Vagina (tissue), 2 donors: ENCODE measurements at regions not wholly inside any gene's neighbourhood (a gene's known extent, or its start where the extent isn't known, plus 50 kb on each side); places are given as distances from the start of the nearest gene placed in this dataset.

Source experiments
- DNase-seq, 2 donors: peaks; one replicate each; pipeline ENCODE4 v3.0.0-alpha.2; 2017; ENCODE audit errors: extremely low spot score in 2 of 2
- H3K27ac ChIP-seq: fragments of 200-600 bp; sonication (generic); one replicate; pipeline ENCODE4 v1.5.1; 2019
- H3K27me3 ChIP-seq: fragments of 200-600 bp; sonication (generic); one replicate; pipeline ENCODE4 v1.5.1; 2019
- H3K36me3 ChIP-seq, 2 donors: fragments of 200-600 bp; sonication (generic); one replicate each; pipeline ENCODE4 v1.5.1; 2017 to 2019
- H3K4me1 ChIP-seq: fragments of 200-600 bp; sonication (generic); one replicate; pipeline ENCODE4 v1.5.1; 2019
- H3K4me3 ChIP-seq, 2 donors: fragments of 200-600 bp; sonication (generic); 1 replicate in 1 of 2; 2 replicates in 1 of 2; pipeline ENCODE4 v1.5.1; 2016 to 2019
- H3K9me3 ChIP-seq: fragments of 200-600 bp; sonication (generic); one replicate; pipeline ENCODE4 v1.5.1; 2019
- CTCF ChIP-seq, 3 experiments: fragments of 450-650 bp in 2 of 3; fragments of 200-600 bp in 1 of 3; sonication (generic) in 1 of 3; IDR thresholded peaks; one replicate each; pipeline ENCODE4 v1.5.1; 2017 to 2019; ENCODE audit warnings: antibody characterized with exemption in 3 of 3, mild to moderate bottlenecking in 2 of 3, moderate library complexity in 2 of 3
- POLR2A ChIP-seq, 2 donors: fragments of 450-650 bp; IDR thresholded peaks; one replicate each; pipeline ENCODE4 v1.6.1; 2017; ENCODE audit warnings: antibody characterized with exemption in 2 of 2, mild to moderate bottlenecking in 2 of 2, moderate library complexity in 2 of 2
- POLR2AphosphoS5 ChIP-seq, 2 donors: sonication (generic); formaldehyde crosslinking; IDR thresholded peaks; one replicate each; pipeline ENCODE4 v1.9.0; 2017; ENCODE audit warnings: antibody characterized with exemption in 2 of 2, mild to moderate bottlenecking in 2 of 2, low read depth in 1 of 2; ENCODE audit not compliant: insufficient read depth in 1 of 2
- intact Hi-C: fragments of 100-400 bp; cut with DNase I; formaldehyde crosslinking; loops from one replicate; pipeline ENCODE4 v1.15.1; 2023

GRCh38 chr18:68499141-68499540, 215.8 kb downstream of the TMX3 start:
- no peaks in the 10 kb centered on the region for H3K9me3 ChIP-seq
- TF ChIP-seq CTCF (IDR thresholded peaks at IDR 0.05): no peak
- TF ChIP-seq POLR2AphosphoS5 (IDR thresholded peaks at IDR 0.05; ENCODE audit: insufficient read depth in 1 of 2, low read depth in 1 of 2): no peak
- no peak for TF ChIP-seq POLR2A (IDR thresholded peaks at IDR 0.05)
- H3K27me3 ChIP-seq: no peaks in the 10 kb centered on the region
- H3K27ac ChIP-seq: no peak overlapping the region
- H3K4me3 ChIP-seq: no peak overlapping the region
- no peak for DNase-seq
- intact Hi-C loops: no loop called here
- no peaks in the 10 kb centered on the region for H3K36me3 ChIP-seq
- H3K4me1 ChIP-seq: no peaks in the 10 kb centered on the region

- Histone ChIP-seq H3K4me3 (no peak overlapping the region), H3K4me1 (no peaks in the 10 kb centered on the region), H3K9me3 (no peaks in the 10 kb centered on the region), H3K27me3 (no peaks in the 10 kb centered on the region), H3K36me3 (no peaks in the 10 kb centered on the region), H3K27ac (no peak overlapping the region)
- intact Hi-C loops: no loop called here
- no peak for DNase-seq
- TF ChIP-seq POLR2A (IDR thresholded peaks at IDR 0.05) (no peak), CTCF (IDR thresholded peaks at IDR 0.05) (no peak), POLR2AphosphoS5 (IDR thresholded peaks at IDR 0.05; ENCODE audit: insufficient read depth in 1 of 2, low read depth in 1 of 2) (no peak)
These were observed 216.3 kb downstream of the TMX3 start for GRCh38 chr18:68498636-68499035.

GRCh38 chr18:68498185-68498584, 216.7 kb downstream of the TMX3 start:
- DNase-seq: no peak
- H3K27ac ChIP-seq: no peak overlapping the region
- TF ChIP-seq CTCF (IDR thresholded peaks at IDR 0.05): no peak
- no peak for TF ChIP-seq POLR2AphosphoS5 (IDR thresholded peaks at IDR 0.05; ENCODE audit: insufficient read depth in 1 of 2, low read depth in 1 of 2)
- no peak for TF ChIP-seq POLR2A (IDR thresholded peaks at IDR 0.05)
- no peaks in the 10 kb centered on the region for H3K4me1 ChIP-seq
- no peaks in the 10 kb centered on the region for H3K9me3 ChIP-seq
- no peaks in the 10 kb centered on the region for H3K36me3 ChIP-seq
- no peaks in the 10 kb centered on the region for H3K27me3 ChIP-seq
- intact Hi-C loops: no loop called here
- no peak overlapping the region for H3K4me3 ChIP-seq

GRCh38 chr18:68494802-68495581, 219.9 kb downstream of the TMX3 start:
- Histone ChIP-seq H3K9me3 (no peaks in the 10 kb centered on the region), H3K4me1 (no peaks in the 10 kb centered on the region), H3K27me3 (no peaks in the 10 kb centered on the region), H3K27ac (no peak overlapping the region), H3K4me3 (no peak overlapping the region), H3K36me3 (no peaks in the 10 kb centered on the region)
- no peak for TF ChIP-seq POLR2AphosphoS5 (IDR thresholded peaks at IDR 0.05; ENCODE audit: insufficient read depth in 1 of 2, low read depth in 1 of 2)
- no peak for TF ChIP-seq CTCF (IDR thresholded peaks at IDR 0.05)
- TF ChIP-seq POLR2A (IDR thresholded peaks at IDR 0.05): no peak
- no peak for DNase-seq
- intact Hi-C loops: no loop called here

GRCh38 chr18:68489013-68489792, 225.7 kb downstream of the TMX3 start:
- H3K4me3 ChIP-seq: no peak overlapping the region
- intact Hi-C loops: no loop called here
- no peak for DNase-seq
- no peaks in the 10 kb centered on the region for H3K4me1 ChIP-seq
- H3K27me3 ChIP-seq: no peaks in the 10 kb centered on the region
- H3K27ac ChIP-seq: no peak overlapping the region
- TF ChIP-seq CTCF (IDR thresholded peaks at IDR 0.05) (no peak), POLR2AphosphoS5 (IDR thresholded peaks at IDR 0.05; ENCODE audit: insufficient read depth in 1 of 2, low read depth in 1 of 2) (no peak), POLR2A (IDR thresholded peaks at IDR 0.05) (no peak)
- H3K36me3 ChIP-seq: no peaks in the 10 kb centered on the region
- no peaks in the 10 kb centered on the region for H3K9me3 ChIP-seq
